H1 (cell line): ENCODE measurements at regions not wholly inside any gene's neighbourhood (a gene's known extent, or its start where the extent isn't known, plus 50 kb on each side); places are given as distances from the start of the nearest gene placed in this dataset.

Source experiments
- CTCF ChIA-PET: fragments of 300-600 bp; sonication (Branson Sonifier 250); formaldehyde crosslinking; loops from one replicate; lab custom pipeline; 2021; ENCODE audit not compliant: partially characterized antibody; lab: Charles Lee
- POLR2A ChIA-PET: fragments of 300-600 bp; sonication (Branson Sonifier 250); formaldehyde crosslinking; loops from one replicate; lab custom pipeline; 2021; ENCODE audit warnings: inconsistent platforms; ENCODE audit not compliant: partially characterized antibody; lab: Charles Lee
- DNase-seq, 2 experiments: peaks; one replicate each; pipeline versions ENCODE4 v3.0.0 to v3.0.0-alpha.2; 2010 to 2022; ENCODE audit warnings: low spot score in 2 of 2, low read depth in 1 of 2, mixed read lengths in 1 of 2
- FAIRE-seq: peaks from 2 replicates; lab custom pipeline; 2011; peaks lifted over from hg19 to GRCh38; lab: Jason Lieb, UNC
- H2AFZ ChIP-seq: 2 replicates; pipeline ENCODE4 v1.8.1; 2012; ENCODE audit warnings: low read length, inconsistent platforms
- H2AK5ac ChIP-seq: 2 replicates; pipeline ENCODE4 v1.6.1; 2013; ENCODE audit warnings: low read depth, low read length
- H2BK120ac ChIP-seq: replicated peaks from 2 replicates; pipeline ENCODE3; 2013; ENCODE audit warnings: low read depth, low read length, inconsistent platforms
- H2BK12ac ChIP-seq: 2 replicates; pipeline ENCODE4 v1.6.1; 2013; ENCODE audit warnings: low read depth, low read length
- H2BK15ac ChIP-seq: 2 replicates; pipeline ENCODE4 v1.6.1; 2013; ENCODE audit warnings: low read length
- H2BK20ac ChIP-seq: 2 replicates; pipeline ENCODE4 v1.6.1; 2013; ENCODE audit warnings: low read length
- H2BK5ac ChIP-seq: 2 replicates; pipeline ENCODE4 v1.6.1; 2013; ENCODE audit warnings: low read depth, low read length
- H3K14ac ChIP-seq: 2 replicates; pipeline ENCODE4 v1.6.1; 2013; ENCODE audit warnings: inconsistent platforms; ENCODE audit not compliant: insufficient read length
- H3K18ac ChIP-seq: 2 replicates; pipeline ENCODE4 v1.6.1; 2013; ENCODE audit warnings: low read length; ENCODE audit errors: extremely low read depth
- H3K23ac ChIP-seq: 2 replicates; pipeline ENCODE4 v1.6.1; 2013; ENCODE audit warnings: inconsistent platforms; ENCODE audit not compliant: insufficient read length
- H3K23me2 ChIP-seq: 2 replicates; pipeline ENCODE4 v1.6.1; 2013; ENCODE audit warnings: low read depth, low read length
- H3K27ac ChIP-seq: 2 replicates; pipeline ENCODE4 v1.6.1; 2011; ENCODE audit warnings: low read depth, low read length, inconsistent platforms
- H3K27me3 ChIP-seq, 4 experiments: replicated peaks in 1 of 4; 1 replicate in 1 of 4; 2 replicates in 3 of 4; pipeline versions ENCODE4 v1.6.1 to v1.8.1; 2011 to 2013; ENCODE audit warnings: low read length in 3 of 4, mild to moderate bottlenecking in 3 of 4, inconsistent platforms in 2 of 4, mixed read lengths in 2 of 4, moderate library complexity in 1 of 4; ENCODE audit not compliant: control insufficient read depth in 3 of 4, insufficient read depth in 3 of 4; ENCODE audit errors: extremely low read depth in 1 of 4
- H3K36me3 ChIP-seq, 4 experiments: 2 replicates each; pipeline versions ENCODE4 v1.6.1 to v1.8.1; 2011 to 2013; ENCODE audit warnings: mild to moderate bottlenecking in 4 of 4, low read length in 3 of 4, moderate library complexity in 2 of 4, control low read depth in 1 of 4, inconsistent platforms in 1 of 4; ENCODE audit not compliant: insufficient read depth in 4 of 4, control insufficient read depth in 2 of 4
- H3K4ac ChIP-seq: replicated peaks from 2 replicates; pipeline ENCODE3; 2013; ENCODE audit warnings: low read length, low read depth, mixed read lengths, inconsistent platforms; ENCODE audit not compliant: insufficient read length
- H3K4me1 ChIP-seq, 4 experiments: replicated peaks in 1 of 4; 1 replicate in 1 of 4; 2 replicates in 3 of 4; pipeline versions ENCODE4 v1.6.1 to v1.8.1; 2011 to 2013; ENCODE audit warnings: low read length in 3 of 4, inconsistent platforms in 2 of 4, mixed read lengths in 1 of 4; ENCODE audit not compliant: insufficient read depth in 4 of 4, control insufficient read depth in 3 of 4
- H3K4me2 ChIP-seq, 2 experiments: 2 replicates each; pipeline versions ENCODE4 v1.6.1 to v1.8.1; 2011 to 2013; ENCODE audit warnings: low read depth in 2 of 2, low read length in 2 of 2, control low read depth in 1 of 2, inconsistent platforms in 1 of 2, mild to moderate bottlenecking in 1 of 2; ENCODE audit not compliant: insufficient read depth in 1 of 2
- H3K4me3 ChIP-seq, 4 experiments: fragments of 200-600, 300-600 bp in 1 of 4; sonication (generic), shearing (Covaris generic), sonication (Bioruptor Twin) in 1 of 4; 2 replicates each; pipeline versions ENCODE4 v1.5.1 to v1.8.1; 2011 to 2016; ENCODE audit warnings: low read length in 4 of 4, low read depth in 3 of 4, control low read depth in 2 of 4, inconsistent platforms in 2 of 4, mild to moderate bottlenecking in 2 of 4, mixed read lengths in 1 of 4, moderate library complexity in 1 of 4; ENCODE audit not compliant: insufficient read depth in 2 of 4; ENCODE audit errors: extremely low read depth in 1 of 4
- H3K56ac ChIP-seq: replicated peaks from 2 replicates; pipeline ENCODE3; 2013; ENCODE audit warnings: low read depth, mild to moderate bottlenecking, mixed read lengths, low read length, inconsistent platforms; ENCODE audit not compliant: insufficient read length
- H3K79me1 ChIP-seq: 2 replicates; pipeline ENCODE4 v1.6.1; 2013; ENCODE audit warnings: low read depth, low read length, control low read depth
- H3K79me2 ChIP-seq, 2 experiments: 2 replicates each; pipeline versions ENCODE4 v1.6.1 to v1.8.1; 2012 to 2013; ENCODE audit warnings: low read length in 2 of 2, mild to moderate bottlenecking in 2 of 2, inconsistent platforms in 1 of 2; ENCODE audit not compliant: insufficient read depth in 2 of 2, control insufficient read depth in 1 of 2
- H3K9ac ChIP-seq, 4 experiments: replicated peaks in 1 of 4; 1 replicate in 1 of 4; 2 replicates in 3 of 4; pipeline versions ENCODE4 v1.6.1 to v1.8.1; 2011 to 2013; ENCODE audit warnings: low read depth in 3 of 4, low read length in 3 of 4, control low read depth in 2 of 4, mild to moderate bottlenecking in 2 of 4, moderate library complexity in 2 of 4, inconsistent platforms in 1 of 4; ENCODE audit errors: extremely low read depth in 1 of 4
- H3K9me3 ChIP-seq, 2 experiments: 2 replicates each; pipeline versions ENCODE4 v1.6.1 to v1.8.1; 2012 to 2013; ENCODE audit warnings: mild to moderate bottlenecking in 2 of 2, moderate library complexity in 2 of 2, control low read depth in 1 of 2, inconsistent platforms in 1 of 2, low read depth in 1 of 2, low read length in 1 of 2, mixed read lengths in 1 of 2; ENCODE audit not compliant: insufficient read depth in 2 of 2
- H4K20me1 ChIP-seq, 2 experiments: replicated peaks in 1 of 2; 2 replicates each; pipeline versions ENCODE3 to v1.8.1; 2011 to 2013; ENCODE audit warnings: inconsistent platforms in 2 of 2, low read length in 2 of 2, mild to moderate bottlenecking in 1 of 2; ENCODE audit not compliant: insufficient read depth in 2 of 2, control insufficient read depth in 1 of 2
- H4K5ac ChIP-seq: 2 replicates; pipeline ENCODE4 v1.6.1; 2013; ENCODE audit warnings: low read length, low read depth, mixed read lengths, inconsistent platforms; ENCODE audit not compliant: insufficient read length
- H4K8ac ChIP-seq: 2 replicates; pipeline ENCODE4 v1.8.0; 2013; ENCODE audit warnings: mild to moderate bottlenecking, moderate library complexity, low read length, inconsistent platforms; ENCODE audit not compliant: insufficient read depth; ENCODE audit errors: extremely low read depth
- H4K91ac ChIP-seq: replicated peaks from 2 replicates; pipeline ENCODE3; 2013; ENCODE audit warnings: low read length, mixed read lengths, inconsistent platforms; ENCODE audit not compliant: insufficient read length
- BACH1 ChIP-seq: IDR thresholded peaks from 2 replicates; pipeline ENCODE4 v1.6.1; 2012; ENCODE audit warnings: low read length, improper control_type of control experiment
- BRCA1 ChIP-seq: IDR thresholded peaks from 2 replicates; pipeline ENCODE4 v1.6.1; 2012; ENCODE audit warnings: low read depth, low read length, improper control_type of control experiment
- CBX8 ChIP-seq: fragments of 300-800, 300-1000 bp; sonication (generic); IDR thresholded peaks from 2 replicates; pipeline ENCODE4 v1.7.1; 2016; ENCODE audit warnings: low read depth, low read length, borderline replicate concordance
- CREB1 ChIP-seq: IDR thresholded peaks from 2 replicates; pipeline ENCODE4 v1.6.1; 2012; ENCODE audit warnings: inconsistent platforms
- NRF1 ChIP-seq: IDR thresholded peaks from 2 replicates; pipeline ENCODE4 v1.6.1; 2011; ENCODE audit warnings: mild to moderate bottlenecking, low read depth, low read length, improper control_type of control experiment
- PHF8 ChIP-seq: fragments of 200-600 bp; sonication (generic); conservative IDR thresholded peaks from 2 replicates; pipeline ENCODE4 v1.7.1; 2012; ENCODE audit warnings: low read depth, mild to moderate bottlenecking, inconsistent platforms, low read length, moderate library complexity
- POLR2AphosphoS5 ChIP-seq: IDR thresholded peaks from 2 replicates; pipeline ENCODE4 v1.6.1; 2011; ENCODE audit warnings: low read depth, low read length
- POU5F1 ChIP-seq: IDR thresholded peaks from 2 replicates; pipeline ENCODE4 v1.6.1; 2011; ENCODE audit warnings: low read depth, mild to moderate bottlenecking, low read length, moderate library complexity
- RBBP5 ChIP-seq: IDR thresholded peaks from 2 replicates; pipeline ENCODE4 v1.7.1; 2012; ENCODE audit warnings: low read depth, mild to moderate bottlenecking, inconsistent platforms, low read length, moderate library complexity, borderline replicate concordance
- SIN3A ChIP-seq, 2 experiments: IDR thresholded peaks in 1 of 2; conservative IDR thresholded peaks in 1 of 2; 2 replicates each; pipeline ENCODE4 v1.6.1; 2011 to 2012; ENCODE audit warnings: low read length in 2 of 2, improper control_type of control experiment in 1 of 2, low read depth in 1 of 2, mild to moderate bottlenecking in 1 of 2
- SIRT6 ChIP-seq: IDR thresholded peaks from one replicate; pipeline ENCODE4 v1.7.1; 2012; ENCODE audit warnings: low read length, inconsistent platforms
- TAF1 ChIP-seq: IDR thresholded peaks from 2 replicates; pipeline ENCODE4 v1.6.1; 2011; ENCODE audit warnings: mild to moderate bottlenecking, low read depth, low read length
- TEAD4 ChIP-seq: IDR thresholded peaks from 2 replicates; pipeline ENCODE4 v1.6.1; 2012; ENCODE audit warnings: low read depth, low read length, inconsistent platforms, mixed read lengths
- YY1 ChIP-seq: IDR thresholded peaks from 2 replicates; pipeline ENCODE4 v1.6.1; 2011; ENCODE audit warnings: low read depth, mild to moderate bottlenecking, low read length
- WGBS, 2 experiments: shearing (Covaris generic) in 1 of 2; methylation state at CpG; one replicate each; pipeline versions ENCODE4 v1.1.6 to v1.1.7; 2013 to 2015; ENCODE audit warnings: low lambda C conversion rate in 2 of 2, mixed read lengths in 2 of 2, inconsistent platforms in 1 of 2, low coverage in 1 of 2, missing lambda C conversion rate in 1 of 2; ENCODE audit not compliant: insufficient replicate concordance in 2 of 2, insufficient coverage in 1 of 2, insufficient read length in 1 of 2; ENCODE audit errors: extremely low coverage in 1 of 2, missing lambda C conversion rate in 1 of 2; 5-methylcytosine and 5-hydroxymethylcytosine counted together

DNA sequence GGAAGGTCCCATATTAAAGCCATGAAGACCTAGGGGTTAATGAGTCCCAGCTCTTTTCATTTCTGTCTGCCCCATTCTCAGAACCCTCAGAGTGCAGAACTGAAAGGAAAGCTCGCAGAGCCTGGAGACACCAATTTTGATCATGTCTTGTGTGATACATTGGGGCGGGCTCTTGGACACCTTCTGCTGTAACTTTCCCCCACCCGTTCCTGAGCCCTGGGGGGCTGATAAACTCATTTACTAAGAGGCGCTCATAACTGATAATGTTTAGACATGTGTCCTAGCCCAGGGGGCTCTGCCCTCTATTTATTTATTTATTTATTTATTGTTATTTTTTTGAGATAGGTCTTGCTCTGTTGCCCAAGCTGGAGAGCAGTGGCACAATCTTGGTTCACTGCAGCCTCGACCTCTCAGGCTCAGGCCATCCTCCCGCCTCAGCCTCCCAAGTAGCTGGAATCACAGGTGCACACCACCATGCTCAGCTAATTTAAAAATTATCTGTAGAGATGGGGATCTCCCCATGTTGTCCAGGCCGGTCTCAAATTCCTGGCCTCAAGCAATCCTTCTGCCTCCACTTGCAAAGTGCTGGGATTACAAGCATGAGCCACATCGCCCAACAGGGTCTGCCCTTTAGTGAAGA is 72.4 kb upstream of the HAAO start:
- Histone ChIP-seq H3K9ac (no peak overlapping the region), H4K8ac (no peak overlapping the region), H3K23me2 (no peaks in the 10 kb centered on the region), H3K4me2 (no peak overlapping the region), H3K56ac (no peak overlapping the region), H2AFZ (no peak overlapping the region), H2AK5ac (no peak overlapping the region), H3K27ac (no peak overlapping the region), H3K4me1 (no peaks in the 10 kb centered on the region), H2BK15ac (no peak overlapping the region), H3K4me3 (no peak overlapping the region), H3K18ac (no peak overlapping the region), H2BK5ac (no peak overlapping the region), H3K79me1 (no peaks in the 10 kb centered on the region), H4K20me1 (no peaks in the 10 kb centered on the region), H2BK20ac (no peak overlapping the region), H3K27me3 (no peaks in the 10 kb centered on the region), H2BK120ac (no peak overlapping the region), H3K4ac (no peak overlapping the region), H3K23ac (no peak overlapping the region), H4K91ac (no peak overlapping the region), H2BK12ac (no peak overlapping the region), H3K9me3 (peaks cover 9 to 10% of the 10 kb centered on the region in 2 experiments; a peak in 2 of 4 replicates), H3K36me3 (no peaks in the 10 kb centered on the region), H4K5ac (no peak overlapping the region), H3K14ac (no peak overlapping the region), H3K79me2 (no peaks in the 10 kb centered on the region)
- 89% methylated on average over 8 of the region's 8 CpGs; no CpG with 5 or more reads in 1 of the 2 experiments for WGBS, 2 experiments
- CTCF ChIA-PET: interaction anchor here (1.1 to 3.2 kb wide), 4 partner anchors 35 to 241 kb away, joined by 3 to 12 read pairs (median 3); no protein-coding TSS in a partner anchor
- POLR2A ChIA-PET: no interaction called here
- no peak for FAIRE-seq
- no peak for DNase-seq
- TF ChIP-seq POU5F1: no peak
- TF ChIP-seq BRCA1: no peak
- no peak for TF ChIP-seq SIN3A (conservative IDR thresholded peaks at IDR 0.05 in 1 of 2, IDR thresholded peaks at IDR 0.05 in 1 of 2; ENCODE audit: low read depth in 1 of 2, low read length in 2 of 2)
- no peak for TF ChIP-seq RBBP5
- no peak for TF ChIP-seq SIRT6
- no peak for TF ChIP-seq NRF1
- no peak for TF ChIP-seq CBX8
- TF ChIP-seq POLR2AphosphoS5: no peak
- TF ChIP-seq BACH1: no peak
- no peak for TF ChIP-seq TAF1
- no peak for TF ChIP-seq TEAD4
- no peak for TF ChIP-seq PHF8
- TF ChIP-seq YY1: no peak
- no peak for TF ChIP-seq CREB1
